ENCODE measurements at regions not wholly inside any gene's neighbourhood (a gene's known extent, or its start where the extent isn't known, plus 50 kb on each side); places are given as distances from the start of the nearest gene placed in this dataset.

- no peak for TF ChIP-seq CTCF (IDR thresholded peaks at IDR 0.05)
- TF ChIP-seq ZFX (IDR thresholded peaks at IDR 0.05; ENCODE audit: borderline replicate concordance), result no peak
Measured at GRCh38 chr1:34319218-34319617, 142.5 kb downstream of the C1orf94 start.
